ENCODE measurements at regions not wholly inside any gene's neighbourhood (a gene's known extent, or its start where the extent isn't known, plus 50 kb on each side); places are given as distances from the start of the nearest gene placed in this dataset.

DNA sequence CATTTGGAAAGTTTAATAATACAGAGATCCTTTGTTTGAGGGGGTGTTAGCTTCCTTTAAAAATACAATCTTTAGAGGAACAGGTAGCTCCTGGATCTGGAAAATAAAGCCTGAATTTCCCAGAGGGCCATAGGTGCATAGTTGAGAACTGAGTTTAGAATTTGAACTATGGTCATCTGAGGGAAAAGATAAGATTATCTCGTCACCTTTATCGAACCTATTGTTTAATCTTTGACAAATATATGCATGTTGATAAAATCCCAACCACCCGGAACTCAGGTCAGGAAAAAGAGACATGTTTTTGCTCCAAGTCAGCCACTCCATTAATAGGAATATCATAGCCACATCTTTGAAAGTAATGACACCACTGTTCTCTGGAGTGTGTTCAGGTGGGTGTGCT, 91.7 kb upstream of the FAM169A start:
- no peak for TF ChIP-seq CTCF (IDR thresholded peaks at IDR 0.05 in 4 of 5, conservative IDR thresholded peaks at IDR 0.05 in 1 of 5)
- TF ChIP-seq POLR2A (IDR thresholded peaks at IDR 0.05) = no peak

Data from gastrocnemius medialis (tissue), 4 donors.